ENCODE measurements at regions not wholly inside any gene's neighbourhood (a gene's known extent, or its start where the extent isn't known, plus 50 kb on each side); places are given as distances from the start of the nearest gene placed in this dataset.

DNA sequence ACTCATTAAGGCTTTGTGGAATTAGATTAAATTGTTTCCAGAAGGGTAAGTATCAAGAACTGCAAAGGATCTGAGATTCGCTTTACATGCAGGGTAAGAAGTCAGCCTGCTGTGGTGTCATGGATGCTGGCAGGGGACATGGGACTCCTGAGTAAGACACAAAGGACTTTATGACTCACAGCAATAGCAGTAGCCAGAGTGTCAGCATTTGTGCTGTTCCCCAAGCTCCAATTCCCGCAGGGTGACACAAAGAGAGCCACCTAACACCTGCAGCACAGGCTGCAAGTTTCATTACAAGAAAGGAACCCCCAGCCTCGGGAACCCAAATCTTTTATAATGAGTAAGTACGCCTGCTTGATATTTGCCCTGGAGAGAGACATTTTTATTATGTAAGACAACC lies 298.1 kb upstream of the POU3F1 start:
- DNase-seq (ENCODE audit: low read depth in 1 of 2, low spot score in 1 of 2), result no peak

DNA sequence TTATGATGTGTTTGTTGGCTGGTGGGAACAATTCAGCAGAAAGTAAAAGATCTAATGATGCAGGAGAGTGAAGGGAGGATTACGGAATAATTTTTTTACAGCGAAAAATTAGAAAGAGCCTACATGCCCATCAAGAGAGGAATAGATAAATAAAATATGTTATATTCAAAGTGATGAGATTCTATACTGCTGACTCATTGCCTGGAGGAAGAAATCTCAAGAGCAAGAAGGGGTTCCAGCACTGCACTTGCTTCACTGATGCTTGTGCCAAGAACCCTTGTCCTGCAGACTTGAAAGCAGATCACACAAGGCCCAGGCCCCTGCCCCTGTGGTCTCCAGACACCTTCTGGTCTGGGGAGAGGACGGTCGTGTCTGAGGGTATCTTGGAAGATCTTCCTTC lies 295.1 kb upstream of the POU3F1 start:
- DNase-seq (ENCODE audit: low read depth in 1 of 2, low spot score in 1 of 2), result no peak

DNA sequence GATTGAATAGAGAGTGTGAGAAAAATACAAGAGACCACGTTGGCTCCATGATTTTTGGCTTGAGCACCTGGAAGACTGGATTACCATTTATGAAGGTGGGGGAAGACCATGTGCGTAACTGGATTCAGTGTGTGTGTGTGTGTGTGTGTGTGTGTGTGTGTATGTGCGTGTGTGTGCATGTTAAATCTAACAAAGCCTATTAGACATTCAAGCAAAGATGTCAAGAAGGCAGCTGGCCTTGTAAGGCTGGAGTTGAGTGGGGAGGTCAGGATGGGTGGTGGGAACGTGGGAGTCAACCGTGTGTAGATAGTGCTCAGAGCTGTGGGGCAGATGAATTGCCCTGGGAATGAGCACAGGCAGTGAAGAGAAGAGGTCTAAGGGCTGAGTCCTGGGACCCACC lies 293.8 kb upstream of the POU3F1 start:
- DNase-seq (ENCODE audit: low read depth in 1 of 2, low spot score in 1 of 2), result no peak

DNA sequence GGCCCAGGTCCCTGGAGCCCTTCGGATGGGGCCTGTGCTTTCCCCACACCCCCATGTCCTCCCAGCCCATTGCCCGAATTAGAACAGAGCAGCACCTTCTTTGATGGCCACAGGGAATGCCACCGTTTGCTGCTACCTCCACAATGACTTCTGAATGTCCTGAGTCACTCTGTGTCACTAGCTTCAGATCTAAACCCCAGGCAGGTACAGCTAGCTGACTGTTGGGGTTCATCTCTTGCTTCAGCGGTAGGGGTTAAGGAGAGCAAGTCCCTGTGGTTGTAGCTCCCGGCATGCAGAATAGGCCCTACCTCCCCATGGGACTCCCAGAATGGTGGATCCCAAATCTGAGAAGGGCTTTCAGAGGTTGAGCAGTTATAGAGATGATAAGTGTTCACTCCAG lies 291.1 kb upstream of the POU3F1 start:
- no peak for DNase-seq (ENCODE audit: low read depth in 1 of 2, low spot score in 1 of 2)

DNA sequence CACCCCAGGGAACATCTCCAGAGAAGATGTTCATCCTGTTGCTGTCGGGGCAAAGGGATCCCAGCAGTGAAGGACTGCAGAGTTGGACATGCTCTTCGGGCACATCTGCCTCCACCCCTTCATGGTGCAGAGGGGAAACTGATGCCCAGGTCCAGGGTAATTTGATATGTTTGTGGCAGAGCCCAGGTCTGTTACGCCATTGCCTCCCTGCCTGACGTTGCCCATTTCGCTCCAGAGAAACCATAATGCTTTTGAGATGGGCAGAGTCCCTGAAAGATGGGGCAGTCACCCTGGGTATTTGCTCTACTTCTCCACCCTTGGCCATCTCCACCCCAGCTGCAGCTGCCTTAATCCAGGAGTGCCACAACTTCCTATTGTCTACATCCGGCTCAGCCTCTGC lies 290.4 kb upstream of the POU3F1 start:
- no peak for DNase-seq (ENCODE audit: low read depth in 1 of 2, low spot score in 1 of 2)

DNA sequence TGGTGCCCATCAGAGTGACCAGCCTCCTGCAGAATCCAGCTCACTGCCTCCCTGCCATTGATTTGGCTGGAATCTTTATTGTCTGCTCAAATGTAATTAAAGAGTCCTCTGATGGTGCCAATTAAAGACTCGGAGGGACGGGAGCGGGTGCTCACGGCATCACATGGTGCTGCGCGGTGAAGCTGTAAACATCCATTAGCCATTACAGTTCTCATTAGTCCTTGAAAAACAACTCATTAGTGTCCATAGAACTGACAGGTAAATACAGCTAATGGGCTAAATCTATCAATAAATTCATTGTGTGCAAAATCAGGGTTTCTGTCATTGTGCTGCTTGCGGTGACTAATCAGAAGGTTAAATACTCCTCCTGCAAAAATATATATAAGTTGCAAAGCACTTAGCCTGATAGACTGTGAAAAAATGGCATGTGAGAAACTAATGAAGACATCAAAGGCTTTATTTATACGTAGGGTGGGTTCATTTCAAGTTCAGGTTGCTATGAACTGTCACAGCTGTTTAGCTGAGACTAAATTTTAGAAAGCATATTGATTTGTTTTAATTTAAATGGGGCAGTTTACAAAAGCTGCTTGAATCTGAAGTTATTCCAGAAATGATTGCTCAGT lies 289.8 kb upstream of the POU3F1 start:
- no peak for DNase-seq (ENCODE audit: low read depth in 1 of 2, low spot score in 1 of 2)

DNA sequence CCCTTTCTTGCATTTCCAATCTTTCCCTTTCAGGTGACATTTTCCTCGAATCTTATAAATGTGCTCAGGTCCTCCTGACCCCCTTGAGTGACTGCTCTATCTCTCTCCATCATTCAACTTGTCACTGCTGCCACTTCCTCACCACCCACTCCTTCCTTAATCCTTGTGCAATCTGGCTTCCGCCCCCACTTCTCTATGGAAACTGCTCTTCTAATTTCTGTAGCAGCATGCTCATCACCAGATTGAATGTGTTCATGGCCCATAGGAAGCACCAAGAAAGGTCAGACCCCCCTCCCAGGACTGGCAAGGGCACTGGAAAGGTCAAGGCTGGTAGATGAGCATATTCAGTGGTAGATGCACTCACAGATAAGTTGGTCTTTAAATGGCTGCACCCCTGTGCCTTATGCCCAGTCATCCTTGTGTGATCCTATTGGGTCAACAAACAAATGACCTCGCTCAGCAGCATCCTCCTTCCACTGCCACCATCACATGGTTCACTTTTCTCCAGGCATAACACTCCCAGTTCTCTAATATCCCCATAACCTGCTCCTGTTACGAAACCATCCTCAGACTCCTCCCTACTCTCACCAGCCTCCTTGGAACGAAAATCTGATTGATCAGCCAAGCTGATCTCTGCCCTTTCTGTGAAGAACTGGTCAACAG lies 288.5 kb upstream of the POU3F1 start:
- no peak for DNase-seq (ENCODE audit: low read depth in 1 of 2, low spot score in 1 of 2)

DNA sequence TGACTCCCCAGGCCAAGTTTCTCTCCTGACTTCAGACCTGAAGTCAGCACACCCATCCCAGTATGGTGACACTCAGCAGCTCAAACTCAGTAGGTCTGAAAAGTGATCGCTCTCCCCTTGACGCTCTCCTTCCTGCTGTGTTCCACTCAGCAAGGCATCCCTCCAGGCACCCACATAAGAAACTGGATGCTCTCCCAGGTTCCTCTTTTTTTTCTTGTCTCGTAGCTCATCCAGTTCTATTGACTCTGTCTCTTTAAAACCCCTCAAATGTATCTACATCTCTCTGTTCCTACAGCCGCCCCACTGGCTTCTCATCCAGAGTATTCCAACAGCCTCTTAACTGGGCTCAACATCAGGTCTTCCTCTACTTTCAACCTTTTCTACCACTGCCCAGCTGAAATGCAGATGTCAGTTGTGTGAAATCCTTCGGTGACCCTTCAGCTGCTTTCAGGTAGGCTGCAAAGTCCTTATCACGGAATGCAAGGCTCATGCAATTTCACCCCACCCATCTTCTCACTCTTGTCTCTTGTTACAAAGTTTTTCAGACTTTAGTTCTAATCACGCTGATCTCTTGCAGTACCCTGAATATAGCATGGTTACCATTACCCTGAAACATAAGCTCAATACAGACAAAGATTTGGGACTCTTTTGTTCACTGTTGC lies 286.2 kb upstream of the POU3F1 start:
- no peak for DNase-seq (ENCODE audit: low read depth in 1 of 2, low spot score in 1 of 2)

DNA sequence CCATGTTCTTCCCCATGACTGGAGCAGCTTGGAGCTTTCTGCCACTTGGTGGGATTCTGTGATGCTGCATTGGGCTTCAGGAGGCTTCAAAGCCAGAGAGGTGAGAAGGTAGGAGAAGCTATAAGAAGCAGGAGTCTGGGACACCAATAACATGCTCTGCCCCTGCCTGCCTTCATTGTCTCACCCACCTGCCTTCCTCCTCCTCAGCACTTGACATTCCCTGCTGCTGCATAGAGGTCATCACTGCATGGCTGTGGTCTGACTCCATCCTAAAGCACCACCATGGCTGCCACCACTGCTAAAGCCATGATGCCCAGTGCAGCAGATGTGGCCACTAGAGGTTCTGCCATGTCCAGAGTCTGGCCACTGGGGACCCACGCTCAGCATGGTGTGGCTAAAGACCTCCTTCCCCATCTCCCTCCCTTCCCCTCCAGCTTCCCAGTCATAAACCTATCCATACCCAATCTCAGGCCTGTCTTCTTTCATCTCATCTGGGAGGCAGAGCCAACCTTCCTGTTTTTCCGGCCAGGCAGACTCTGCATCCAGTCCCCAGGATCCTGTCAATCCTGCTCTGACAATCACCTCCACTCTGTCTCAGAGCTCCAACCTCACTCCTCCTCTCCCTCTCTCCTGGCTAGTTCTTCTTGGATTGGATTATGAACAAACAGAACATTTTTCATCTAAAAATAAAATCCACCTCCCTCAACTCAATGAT lies 285.1 kb upstream of the POU3F1 start:
- DNase-seq (ENCODE audit: low read depth in 1 of 2, low spot score in 1 of 2), result no peak

DNA sequence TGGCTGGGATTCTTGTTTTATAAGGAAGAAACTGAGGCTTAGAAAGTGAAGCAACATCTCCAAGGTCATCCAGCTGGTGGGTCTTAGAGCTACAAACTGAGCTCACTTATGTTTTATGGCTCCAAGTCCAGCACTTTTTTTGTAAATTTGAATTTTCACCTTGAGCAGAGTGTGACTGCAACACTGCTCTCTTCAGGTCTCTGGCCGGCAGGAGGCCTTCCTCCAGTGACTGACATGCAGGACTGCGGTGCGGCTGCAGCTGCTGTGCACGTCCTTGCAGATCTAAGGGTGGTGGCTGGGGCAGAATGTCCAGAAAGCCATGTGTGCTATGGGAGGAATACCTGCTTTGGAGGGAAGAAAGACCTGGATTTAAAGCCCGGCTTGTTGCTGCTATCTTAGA lies 284.2 kb upstream of the POU3F1 start:
- DNase-seq (ENCODE audit: low read depth in 1 of 2, low spot score in 1 of 2), result no peak

DNA sequence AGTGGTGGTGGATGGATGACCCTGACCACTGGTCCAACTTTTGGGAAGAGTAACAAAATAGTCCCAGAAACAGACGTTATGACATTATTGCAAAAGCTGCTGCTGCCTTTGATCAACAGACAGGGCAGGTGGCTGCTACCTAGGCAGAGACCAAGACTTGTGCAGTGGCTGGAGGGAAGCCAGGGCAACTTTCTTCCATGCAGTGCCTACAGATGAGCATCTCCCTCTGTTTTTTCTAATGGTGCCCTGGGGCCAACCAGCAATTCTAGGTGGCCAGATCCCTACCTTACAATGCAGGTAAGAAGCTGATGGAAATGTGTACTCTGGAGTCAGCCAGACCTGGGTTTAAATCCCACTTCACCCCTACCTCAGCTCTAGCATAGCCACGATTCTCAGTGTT lies 283.1 kb upstream of the POU3F1 start:
- DNase-seq (ENCODE audit: low read depth in 1 of 2, low spot score in 1 of 2), result no peak

DNA sequence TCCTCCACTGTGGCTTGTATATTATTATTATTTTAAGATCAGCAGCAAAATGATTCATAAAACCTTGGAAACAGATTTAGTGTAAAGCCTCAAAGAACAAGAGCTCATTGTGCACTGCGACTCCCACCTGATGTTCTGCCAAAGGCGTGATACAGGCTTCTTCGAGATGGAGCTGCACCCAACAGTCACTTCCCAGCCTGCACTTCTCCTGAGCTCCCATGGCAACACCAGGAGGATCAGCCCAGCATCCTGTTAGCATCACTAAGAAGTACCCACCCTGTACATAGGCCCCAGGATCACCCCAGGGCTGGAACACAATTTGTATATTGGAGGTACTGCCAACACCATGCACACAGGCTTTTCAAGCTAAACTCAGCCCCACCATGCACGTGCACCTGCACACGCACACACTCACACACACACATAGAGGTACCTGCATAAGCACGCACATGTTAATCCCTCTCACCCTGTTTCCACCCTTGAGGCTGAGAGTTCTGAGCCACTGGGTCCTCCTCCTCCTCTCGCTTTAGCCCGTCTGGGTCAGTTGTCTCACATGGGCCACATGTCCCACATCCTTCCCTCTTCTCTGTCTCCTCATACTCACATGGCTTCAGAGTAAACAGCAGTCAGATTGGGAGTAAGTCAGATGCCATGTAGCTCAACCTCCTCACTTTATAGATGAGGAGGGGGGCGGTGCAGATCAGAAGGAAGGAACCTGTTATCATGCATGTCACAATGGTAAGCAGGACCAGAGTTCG lies 281.9 kb upstream of the POU3F1 start:
- DNase-seq (ENCODE audit: low read depth in 1 of 2, low spot score in 1 of 2), result no peak

DNA sequence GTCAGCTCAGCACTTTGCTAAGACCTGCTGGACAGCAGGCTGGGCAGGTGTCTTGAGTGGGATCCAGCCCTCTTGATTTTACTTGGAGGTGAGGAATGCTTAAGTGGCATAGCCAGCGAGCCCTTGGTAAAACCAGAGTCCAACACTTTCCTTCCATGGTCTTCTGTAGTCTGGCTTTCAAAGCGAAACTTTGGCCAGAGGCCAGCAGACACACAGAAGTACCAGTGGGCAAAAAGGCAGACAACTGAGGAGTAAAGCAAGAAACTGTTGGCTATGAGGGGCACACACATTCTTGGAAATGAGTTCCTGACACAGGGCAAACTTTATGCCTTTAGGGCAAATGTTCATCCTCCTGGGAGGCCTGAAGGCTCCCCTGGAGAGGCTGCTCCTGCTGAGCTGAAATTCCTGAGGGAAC lies 281.0 kb upstream of the POU3F1 start:
- DNase-seq (ENCODE audit: low read depth in 1 of 2, low spot score in 1 of 2), result no peak

DNA sequence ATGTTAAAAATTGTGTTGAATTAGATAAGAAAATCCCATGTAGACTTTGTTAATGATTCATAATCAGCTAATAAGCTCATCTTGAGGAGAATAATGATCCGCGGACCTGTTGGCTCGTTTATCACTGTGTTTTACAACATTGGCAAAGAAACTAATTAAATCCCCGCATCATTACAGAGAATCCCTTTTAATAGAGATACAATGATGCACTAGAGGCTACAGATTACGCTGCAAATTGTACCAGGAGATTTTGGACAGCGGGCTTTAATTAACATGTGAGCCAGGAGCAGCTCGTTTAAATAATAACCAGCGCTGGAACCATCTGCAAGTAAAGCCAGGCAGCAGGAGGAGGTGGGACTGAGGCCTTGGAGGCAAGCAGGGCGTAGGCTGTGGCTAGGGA lies 280.3 kb upstream of the POU3F1 start:
- no peak for DNase-seq (ENCODE audit: low read depth in 1 of 2, low spot score in 1 of 2)

DNA sequence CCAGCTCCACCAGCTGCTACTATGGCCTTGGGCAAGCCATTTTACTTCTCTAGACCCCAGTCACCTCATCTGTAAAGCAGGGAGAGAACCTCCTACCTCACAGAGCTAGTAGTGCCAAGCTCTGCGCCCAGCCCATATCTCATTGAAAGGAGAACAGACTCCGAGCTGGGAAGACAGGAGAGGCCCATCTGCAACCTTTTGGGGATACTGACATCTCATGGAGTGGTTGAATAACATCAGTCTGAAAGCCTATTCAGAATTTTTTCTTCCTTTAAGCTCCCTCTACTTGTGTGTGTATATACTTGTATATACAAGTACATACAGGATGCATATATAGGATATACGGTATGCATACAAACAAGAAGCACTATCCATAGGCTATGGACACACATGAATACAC lies 279.5 kb upstream of the POU3F1 start:
- no peak for DNase-seq (ENCODE audit: low read depth in 1 of 2, low spot score in 1 of 2)

DNA sequence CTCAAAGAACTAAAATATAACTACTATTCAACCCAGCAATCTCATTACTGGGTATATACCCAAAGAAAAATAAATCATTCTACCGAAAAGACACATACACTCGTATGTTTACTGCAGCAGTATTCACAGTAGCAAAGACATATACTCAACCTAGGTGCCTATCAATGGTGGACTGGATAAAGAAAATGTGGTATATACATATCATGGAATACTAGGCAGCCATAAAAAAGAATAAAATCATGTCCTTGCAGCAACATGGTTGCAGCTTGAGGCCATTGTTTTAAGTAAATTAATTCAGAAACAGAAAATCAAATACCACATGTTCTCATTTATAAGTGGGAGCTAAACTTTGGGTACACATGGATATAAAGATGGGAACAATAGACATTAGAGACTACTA lies 266.2 kb upstream of the POU3F1 start:
- DNase-seq (ENCODE audit: low read depth in 1 of 2, low spot score in 1 of 2), result no peak

DNA sequence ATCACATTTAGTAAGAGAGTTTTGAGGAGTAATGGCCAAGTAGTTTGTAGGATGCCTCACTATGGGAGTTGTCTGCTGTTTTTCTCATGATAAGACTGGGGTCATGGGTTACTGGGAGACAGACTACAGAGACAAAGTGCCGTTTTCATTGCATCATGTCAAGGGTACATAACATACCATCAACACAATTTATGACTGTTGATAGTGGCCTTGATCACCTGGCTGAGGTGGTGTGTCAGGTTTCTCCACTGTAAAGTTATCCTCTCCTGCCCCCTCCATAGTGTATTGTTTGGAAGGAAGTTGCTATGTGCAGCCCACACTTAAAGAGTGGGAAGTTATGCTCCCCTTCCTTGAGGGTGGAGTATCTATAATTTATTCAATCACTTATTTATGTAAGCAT lies 263.5 kb upstream of the POU3F1 start:
- DNase-seq (ENCODE audit: low read depth in 1 of 2, low spot score in 1 of 2), result no peak

DNA sequence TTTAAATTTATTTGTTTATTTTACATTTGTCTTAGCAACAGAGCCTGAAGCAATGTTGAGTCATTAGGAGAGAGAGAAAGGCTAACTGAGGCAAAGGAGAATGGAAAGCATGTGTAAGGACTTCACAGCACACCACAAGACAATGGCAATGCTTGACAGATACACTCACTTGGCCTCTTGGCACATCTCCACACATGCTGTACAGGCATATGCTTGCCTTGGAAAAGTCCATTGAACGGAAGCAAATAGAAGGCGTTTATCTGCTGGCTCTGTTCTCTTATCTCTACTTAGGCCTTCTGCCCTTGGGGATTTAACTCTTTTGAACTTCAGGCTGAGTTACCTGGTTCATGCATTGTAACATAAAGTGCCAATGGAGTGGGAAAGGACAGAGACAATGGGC lies 262.2 kb upstream of the POU3F1 start:
- DNase-seq (ENCODE audit: low read depth in 1 of 2, low spot score in 1 of 2), result no peak

DNA sequence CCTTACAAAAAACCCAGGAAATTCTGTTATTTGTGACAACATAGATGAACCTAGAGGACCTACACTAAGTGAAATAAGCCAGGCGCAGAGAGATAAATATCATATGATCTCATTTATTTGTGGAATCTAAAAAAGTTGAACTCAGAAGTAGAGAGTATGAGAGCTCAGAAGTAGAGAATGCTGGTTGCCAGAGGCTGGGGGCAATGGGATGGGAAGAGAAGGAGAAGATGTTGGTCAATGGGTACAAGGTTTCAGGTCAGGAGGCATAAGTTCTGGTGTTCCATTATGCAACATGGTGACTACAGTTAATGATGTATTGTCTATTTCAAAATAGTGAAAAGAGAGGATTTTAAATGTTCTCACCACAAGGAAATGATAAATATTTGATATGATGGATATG lies 259.1 kb upstream of the POU3F1 start:
- DNase-seq (ENCODE audit: low read depth in 1 of 2, low spot score in 1 of 2), result no peak

DNA sequence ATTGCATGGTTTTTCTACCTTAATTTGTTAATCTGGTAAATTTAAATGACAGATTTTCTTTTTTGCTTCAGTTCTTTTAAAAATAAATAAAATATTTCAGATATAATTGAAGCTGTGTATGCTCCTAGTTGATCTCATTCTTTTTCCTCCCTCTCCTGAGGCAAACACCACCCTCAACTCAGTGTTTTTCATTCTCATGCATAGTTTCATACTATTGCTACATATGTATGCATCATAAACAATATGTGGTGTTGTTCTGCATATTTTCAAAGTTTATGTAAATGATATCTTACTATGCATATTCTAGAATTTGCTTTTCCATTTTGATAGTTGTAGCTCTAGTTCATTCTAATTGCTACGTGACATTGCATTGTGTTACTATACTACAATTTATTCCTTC lies 257.2 kb upstream of the POU3F1 start:
- no peak for DNase-seq (ENCODE audit: low read depth in 1 of 2, low spot score in 1 of 2)

DNA sequence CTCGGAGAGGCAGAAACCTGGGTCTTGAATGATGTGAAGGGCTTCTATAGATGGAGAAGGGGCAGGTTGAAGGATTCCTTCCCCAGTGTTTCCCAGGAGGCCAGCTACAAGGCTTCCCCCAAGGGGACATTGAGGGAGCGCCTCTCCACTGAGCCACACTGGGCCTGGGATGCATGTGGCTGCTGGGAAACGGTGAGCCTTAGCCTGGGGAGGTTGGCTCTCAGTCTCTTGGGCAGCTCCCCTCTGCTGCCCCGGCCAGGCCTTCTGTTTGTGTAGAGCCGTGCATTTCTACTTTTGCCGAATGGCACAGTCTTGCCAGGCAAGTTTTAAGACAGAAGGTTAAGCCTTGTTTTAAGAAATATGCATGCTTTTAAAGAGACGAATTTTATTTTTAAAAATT lies 254.4 kb upstream of the POU3F1 start:
- no peak for DNase-seq (ENCODE audit: low read depth in 1 of 2, low spot score in 1 of 2)

DNA sequence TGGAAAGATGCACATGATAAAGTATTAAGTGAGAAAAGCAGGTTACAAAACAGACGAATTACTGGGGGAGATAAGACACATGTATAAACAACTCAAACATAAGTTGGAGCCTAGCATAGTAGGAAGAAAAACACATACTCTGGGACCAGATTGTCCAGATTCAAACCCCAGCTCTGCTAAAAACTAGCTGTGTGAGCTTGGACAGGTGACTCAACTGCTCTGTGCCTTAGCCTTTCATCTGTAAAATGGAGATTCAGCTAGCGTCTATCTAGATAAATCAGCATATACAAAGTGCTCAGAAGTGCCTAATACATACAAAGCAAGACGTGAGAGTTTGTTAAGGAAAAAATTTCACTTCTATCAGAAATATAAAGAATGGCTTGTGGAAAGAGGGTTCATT lies 254.0 kb upstream of the POU3F1 start:
- DNase-seq (ENCODE audit: low read depth in 1 of 2, low spot score in 1 of 2), result no peak
